Right lobe of liver (tissue), 6 donors: ENCODE measurements at regions not wholly inside any gene's neighbourhood (a gene's known extent, or its start where the extent isn't known, plus 50 kb on each side); places are given as distances from the start of the nearest gene placed in this dataset.

Experiments used
- ATAC-seq, 4 donors: fragments of 200-7000 bp; cut with Tn5 transposase; one replicate each; pipeline ENCODE4 v1.9.1; 2020; ENCODE audit warnings: mild to moderate bottlenecking in 4 of 4, moderate library complexity in 4 of 4
- DNase-seq, 3 donors: peaks; one replicate each; pipeline ENCODE4 v3.0.0-alpha.2; 2020
- H3K27ac ChIP-seq, 3 donors: fragments of 200-600 bp; one replicate each; pipeline ENCODE4 v1.8.0; 2022
- H3K27me3 ChIP-seq, 2 donors: fragments of 200-600 bp; one replicate each; pipeline ENCODE4 v1.8.0; 2022
- H3K36me3 ChIP-seq, 4 donors: fragments of 200-600 bp; sonication (generic) in 1 of 4; one replicate each; pipeline versions ENCODE4 v1.5.1 to v1.8.0; 2017 to 2022; ENCODE audit warnings: control low read depth in 1 of 4
- H3K4me1 ChIP-seq, 4 donors: fragments of 200-600 bp; sonication (generic) in 1 of 4; one replicate each; pipeline versions ENCODE4 v1.5.1 to v1.8.0; 2017 to 2022; ENCODE audit warnings: control low read depth in 1 of 4
- H3K4me3 ChIP-seq, 3 donors: fragments of 200-600 bp; one replicate each; pipeline ENCODE4 v1.8.0; 2022
- H3K9me3 ChIP-seq, 4 donors: fragments of 200-600 bp; sonication (generic) in 1 of 4; one replicate each; pipeline versions ENCODE4 v1.5.1 to v1.8.0; 2017 to 2022; ENCODE audit warnings: control low read depth in 1 of 4
- POLR2A ChIP-seq: fragments of 450-650 bp; IDR thresholded peaks from one replicate; pipeline ENCODE4 v1.6.1; 2017; ENCODE audit warnings: antibody characterized with exemption, mild to moderate bottlenecking
- WGBS: methylation state at CpG from one replicate; pipeline ENCODE4 v1.1.6; 2018; ENCODE audit warnings: low coverage, low lambda C conversion rate; ENCODE audit not compliant: insufficient coverage; ENCODE audit errors: missing lambda C conversion rate; 5-methylcytosine and 5-hydroxymethylcytosine counted together
- intact Hi-C, 2 donors: fragments of 100-400 bp; cut with DNase I; formaldehyde crosslinking; loops; one replicate each; pipeline versions ENCODE4 v1.11.2 to v1.14.1; 2022
- TF ChIP-seq, protein P1 (sequence below), 4 donors: fragments of 200-600 bp in 3 of 4; fragments of 450-650 bp in 1 of 4; IDR thresholded peaks; one replicate each; pipeline versions ENCODE4 v1.5.1 to v1.8.0; 2016 to 2022; ENCODE audit warnings: antibody characterized with exemption in 4 of 4, mild to moderate bottlenecking in 2 of 4
- donor health status: DM: no; HTN: yes; CAD: no.
- donor health status: DM: no; HTN: no; CAD: no.
- donor health status: DM: no; HTN: no; CAD: no.
- donor health status: DM: no; HTN: yes; CAD: no.
- donor health status: DM: no; HTN: yes; CAD: no.

GRCh38 chr5:18792145-18792544 lies 1157.9 kb downstream of the TAF11L14 start:
- DNase-seq (peak in 1 of 3 donors; percentile 19), ATAC-seq (peak in 1 of 4 donors; percentile 33)
- Histone ChIP-seq H3K9me3 (no peaks in the 10 kb centered on the region), H3K36me3 (no peaks in the 10 kb centered on the region), H3K27ac (no peak overlapping the region), H3K4me1 (no peaks in the 10 kb centered on the region), H3K27me3 (no peaks in the 10 kb centered on the region), H3K4me3 (no peak overlapping the region)
- 32% methylated on average over 5 of the region's 6 CpGs for WGBS
- intact Hi-C loops, result no loop called here
- TF ChIP-seq, protein P1, sequence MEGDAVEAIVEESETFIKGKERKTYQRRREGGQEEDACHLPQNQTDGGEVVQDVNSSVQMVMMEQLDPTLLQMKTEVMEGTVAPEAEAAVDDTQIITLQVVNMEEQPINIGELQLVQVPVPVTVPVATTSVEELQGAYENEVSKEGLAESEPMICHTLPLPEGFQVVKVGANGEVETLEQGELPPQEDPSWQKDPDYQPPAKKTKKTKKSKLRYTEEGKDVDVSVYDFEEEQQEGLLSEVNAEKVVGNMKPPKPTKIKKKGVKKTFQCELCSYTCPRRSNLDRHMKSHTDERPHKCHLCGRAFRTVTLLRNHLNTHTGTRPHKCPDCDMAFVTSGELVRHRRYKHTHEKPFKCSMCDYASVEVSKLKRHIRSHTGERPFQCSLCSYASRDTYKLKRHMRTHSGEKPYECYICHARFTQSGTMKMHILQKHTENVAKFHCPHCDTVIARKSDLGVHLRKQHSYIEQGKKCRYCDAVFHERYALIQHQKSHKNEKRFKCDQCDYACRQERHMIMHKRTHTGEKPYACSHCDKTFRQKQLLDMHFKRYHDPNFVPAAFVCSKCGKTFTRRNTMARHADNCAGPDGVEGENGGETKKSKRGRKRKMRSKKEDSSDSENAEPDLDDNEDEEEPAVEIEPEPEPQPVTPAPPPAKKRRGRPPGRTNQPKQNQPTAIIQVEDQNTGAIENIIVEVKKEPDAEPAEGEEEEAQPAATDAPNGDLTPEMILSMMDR (IDR thresholded peaks at IDR 0.05), result no peak
- TF ChIP-seq POLR2A, result no peak

- ATAC-seq, result no peak
- no peak for DNase-seq
- H3K27me3 ChIP-seq, result no peaks in the 10 kb centered on the region
- no peaks in the 10 kb centered on the region for H3K9me3 ChIP-seq
- 30% methylated on average over 5 of the region's 5 CpGs for WGBS
- H3K4me3 ChIP-seq, result no peak overlapping the region
- H3K27ac ChIP-seq, result no peak overlapping the region
- intact Hi-C loops, result no loop called here
- H3K36me3 ChIP-seq, result no peaks in the 10 kb centered on the region
- H3K4me1 ChIP-seq, result no peaks in the 10 kb centered on the region
- TF ChIP-seq, protein P1 (IDR thresholded peaks at IDR 0.05), result no peak
- no peak for TF ChIP-seq POLR2A
These were observed 1163.0 kb downstream of the TAF11L14 start for GRCh38 chr5:18797222-18797621.

DNA sequence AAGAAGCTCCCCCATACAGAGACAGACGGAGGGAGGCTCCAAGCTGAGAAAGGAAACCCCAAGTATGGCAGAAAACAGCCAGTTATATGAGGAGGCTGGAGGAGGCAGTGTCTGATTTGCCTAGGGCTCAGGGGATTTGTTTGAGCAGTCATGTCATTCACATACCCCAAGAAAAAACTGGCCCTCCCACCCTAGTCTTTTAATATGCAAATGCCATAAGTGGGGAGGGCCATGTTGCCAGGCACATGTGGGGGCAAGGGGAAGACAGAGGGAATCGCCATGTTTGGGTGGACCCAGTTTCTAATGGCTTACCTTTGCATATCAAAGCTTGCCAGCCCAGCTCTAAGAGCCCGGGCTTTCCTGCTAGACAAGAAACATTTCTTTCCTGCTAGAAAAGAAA lies 1163.8 kb downstream of the TAF11L14 start:
- Histone ChIP-seq H3K4me3 (no peak overlapping the region), H3K27ac (no peak overlapping the region), H3K9me3 (no peaks in the 10 kb centered on the region), H3K27me3 (no peaks in the 10 kb centered on the region), H3K36me3 (no peaks in the 10 kb centered on the region), H3K4me1 (no peaks in the 10 kb centered on the region)
- DNase-seq, result no peak
- no peak for ATAC-seq
- intact Hi-C loops, result no loop called here
- WGBS, result 30% methylated on average over 3 of the region's 3 CpGs
- TF ChIP-seq, protein P1 (IDR thresholded peaks at IDR 0.05), result no peak
- no peak for TF ChIP-seq POLR2A

- H3K9me3 ChIP-seq, result no peaks in the 10 kb centered on the region
- no peak overlapping the region for H3K4me3 ChIP-seq
- no peaks in the 10 kb centered on the region for H3K4me1 ChIP-seq
- intact Hi-C loops, result no loop called here
- ATAC-seq (no peak), DNase-seq (no peak)
- no peak overlapping the region for H3K27ac ChIP-seq
- WGBS, result 36% methylated on average over 6 of the region's 6 CpGs
- H3K27me3 ChIP-seq, result no peaks in the 10 kb centered on the region
- TF ChIP-seq, protein P1 (IDR thresholded peaks at IDR 0.05), result no peak
- TF ChIP-seq POLR2A, result no peak
- no peaks in the 10 kb centered on the region for H3K36me3 ChIP-seq
These were observed 1165.3 kb downstream of the TAF11L14 start for GRCh38 chr5:18799482-18800128.
